ENCODE measurements at regions not wholly inside any gene's neighbourhood (a gene's known extent, or its start where the extent isn't known, plus 50 kb on each side); places are given as distances from the start of the nearest gene placed in this dataset.

DNA sequence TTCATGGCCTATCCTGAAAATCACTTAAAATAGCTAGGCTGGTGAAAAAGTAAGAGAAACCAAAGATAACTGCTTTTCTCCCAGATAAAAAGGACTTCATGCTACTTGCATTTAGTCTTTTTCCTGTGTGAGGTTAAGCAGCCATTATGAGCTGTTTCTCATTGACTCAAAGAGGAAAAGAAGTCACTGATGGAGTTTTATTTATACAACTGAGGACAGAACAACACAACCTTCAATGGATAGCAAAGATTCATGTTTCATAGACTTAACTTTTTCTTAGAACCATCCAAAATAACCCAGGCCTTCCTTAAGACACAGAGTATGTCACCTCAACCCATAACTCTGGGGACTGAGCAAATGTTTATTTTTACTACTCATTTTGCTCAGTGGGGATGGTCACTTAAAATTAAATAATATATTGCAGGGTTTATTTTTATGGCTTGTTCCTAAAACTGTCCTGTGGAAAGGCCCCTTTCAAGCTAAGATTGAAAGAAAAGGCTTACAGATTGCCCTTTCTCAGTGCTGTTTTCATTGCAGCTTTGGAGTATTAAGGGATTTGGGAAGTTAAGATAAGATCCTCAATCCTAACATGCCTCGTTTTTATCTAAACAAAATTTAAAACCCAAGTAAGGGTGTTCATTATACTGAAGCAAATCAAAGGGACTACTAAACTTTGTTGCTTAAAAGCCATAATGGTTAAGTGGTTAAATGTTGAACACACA, 252.6 kb upstream of the MAD2L1 start:
- Histone ChIP-seq H3K9me3 (no peaks in the 10 kb centered on the region), H3K4me2 (no peak overlapping the region), H3K4me1 (no peaks in the 10 kb centered on the region), H3K27ac (no peak overlapping the region), H3K4me3 (no peak overlapping the region)
- ChIA-PET POLR2A (no interaction called here), CTCF (no interaction called here)
- DNase-seq (ENCODE audit: low read depth in 1 of 2, low spot score in 1 of 2) (no peak), ATAC-seq (no peak), FAIRE-seq (no peak)
- TF ChIP-seq EHMT2 (IDR thresholded peaks at IDR 0.05; ENCODE audit: low read depth) (no peak), CHD4 (IDR thresholded peaks at IDR 0.05; ENCODE audit: borderline replicate concordance) (no peak), CBX2 (IDR thresholded peaks at IDR 0.05; ENCODE audit: borderline replicate concordance, low read depth) (no peak), KDM1A (IDR thresholded peaks at IDR 0.05; ENCODE audit: low read depth) (no peak), CBX8 (IDR thresholded peaks at IDR 0.05) (no peak)
- TF ChIP-seq, protein P1, sequence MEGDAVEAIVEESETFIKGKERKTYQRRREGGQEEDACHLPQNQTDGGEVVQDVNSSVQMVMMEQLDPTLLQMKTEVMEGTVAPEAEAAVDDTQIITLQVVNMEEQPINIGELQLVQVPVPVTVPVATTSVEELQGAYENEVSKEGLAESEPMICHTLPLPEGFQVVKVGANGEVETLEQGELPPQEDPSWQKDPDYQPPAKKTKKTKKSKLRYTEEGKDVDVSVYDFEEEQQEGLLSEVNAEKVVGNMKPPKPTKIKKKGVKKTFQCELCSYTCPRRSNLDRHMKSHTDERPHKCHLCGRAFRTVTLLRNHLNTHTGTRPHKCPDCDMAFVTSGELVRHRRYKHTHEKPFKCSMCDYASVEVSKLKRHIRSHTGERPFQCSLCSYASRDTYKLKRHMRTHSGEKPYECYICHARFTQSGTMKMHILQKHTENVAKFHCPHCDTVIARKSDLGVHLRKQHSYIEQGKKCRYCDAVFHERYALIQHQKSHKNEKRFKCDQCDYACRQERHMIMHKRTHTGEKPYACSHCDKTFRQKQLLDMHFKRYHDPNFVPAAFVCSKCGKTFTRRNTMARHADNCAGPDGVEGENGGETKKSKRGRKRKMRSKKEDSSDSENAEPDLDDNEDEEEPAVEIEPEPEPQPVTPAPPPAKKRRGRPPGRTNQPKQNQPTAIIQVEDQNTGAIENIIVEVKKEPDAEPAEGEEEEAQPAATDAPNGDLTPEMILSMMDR (IDR thresholded peaks at IDR 0.05), result no peak
- TF ChIP-seq, protein P2, sequence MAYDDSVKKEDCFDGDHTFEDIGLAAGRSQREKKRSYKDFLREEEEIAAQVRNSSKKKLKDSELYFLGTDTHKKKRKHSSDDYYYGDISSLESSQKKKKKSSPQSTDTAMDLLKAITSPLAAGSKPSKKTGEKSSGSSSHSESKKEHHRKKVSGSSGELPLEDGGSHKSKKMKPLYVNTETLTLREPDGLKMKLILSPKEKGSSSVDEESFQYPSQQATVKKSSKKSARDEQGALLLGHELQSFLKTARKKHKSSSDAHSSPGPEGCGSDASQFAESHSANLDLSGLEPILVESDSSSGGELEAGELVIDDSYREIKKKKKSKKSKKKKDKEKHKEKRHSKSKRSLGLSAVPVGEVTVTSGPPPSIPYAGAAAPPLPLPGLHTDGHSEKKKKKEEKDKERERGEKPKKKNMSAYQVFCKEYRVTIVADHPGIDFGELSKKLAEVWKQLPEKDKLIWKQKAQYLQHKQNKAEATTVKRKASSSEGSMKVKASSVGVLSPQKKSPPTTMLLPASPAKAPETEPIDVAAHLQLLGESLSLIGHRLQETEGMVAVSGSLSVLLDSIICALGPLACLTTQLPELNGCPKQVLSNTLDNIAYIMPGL (CRISPR knock-in tag; IDR thresholded peaks at IDR 0.05; ENCODE audit: borderline replicate concordance), result no peak
- WGBS (ENCODE audit: missing lambda C conversion rate), result 0% methylated on average over 1 of the region's 1 CpG

DNA sequence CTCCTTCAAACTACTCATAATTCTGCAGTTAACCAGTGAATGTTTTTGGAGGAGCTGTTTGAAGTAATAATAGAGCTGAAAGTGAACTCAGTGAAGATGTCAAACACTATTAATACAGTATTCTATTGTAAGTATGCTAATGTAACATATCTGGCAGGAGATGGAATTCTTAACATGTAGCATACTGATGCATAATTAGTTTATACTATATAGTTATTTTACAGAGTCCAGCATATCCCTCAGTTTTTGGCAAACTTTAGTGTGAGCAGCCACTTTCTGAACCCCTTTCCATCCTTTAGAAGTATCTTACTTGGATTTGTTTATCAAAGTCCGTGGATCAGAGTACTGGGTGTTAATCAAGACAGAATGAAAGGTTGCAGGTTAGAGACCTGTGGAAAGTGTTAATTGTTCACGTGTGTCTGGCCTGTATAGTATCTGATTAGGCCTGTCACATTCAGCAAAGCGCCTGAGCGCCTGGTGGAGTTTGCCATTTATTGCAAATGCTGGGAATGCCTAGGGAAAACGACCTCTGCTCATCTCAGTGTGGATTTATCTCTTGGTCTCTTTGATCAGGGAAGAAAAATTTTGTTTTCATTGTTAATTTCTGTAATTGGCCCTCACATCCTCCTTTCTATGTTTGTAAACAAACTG, 251.7 kb upstream of the MAD2L1 start:
- Histone ChIP-seq H3K4me3 (no peak overlapping the region), H3K4me2 (no peak overlapping the region), H3K9me3 (no peaks in the 10 kb centered on the region), H3K4me1 (no peaks in the 10 kb centered on the region), H3K27ac (no peak overlapping the region)
- ChIA-PET CTCF (no interaction called here), POLR2A (no interaction called here)
- TF ChIP-seq RCOR1 (IDR thresholded peaks at IDR 0.05; ENCODE audit: low read depth, low read length), result no peak
- TF ChIP-seq JUN (IDR thresholded peaks at IDR 0.05), result no peak
- TF ChIP-seq, protein P3, sequence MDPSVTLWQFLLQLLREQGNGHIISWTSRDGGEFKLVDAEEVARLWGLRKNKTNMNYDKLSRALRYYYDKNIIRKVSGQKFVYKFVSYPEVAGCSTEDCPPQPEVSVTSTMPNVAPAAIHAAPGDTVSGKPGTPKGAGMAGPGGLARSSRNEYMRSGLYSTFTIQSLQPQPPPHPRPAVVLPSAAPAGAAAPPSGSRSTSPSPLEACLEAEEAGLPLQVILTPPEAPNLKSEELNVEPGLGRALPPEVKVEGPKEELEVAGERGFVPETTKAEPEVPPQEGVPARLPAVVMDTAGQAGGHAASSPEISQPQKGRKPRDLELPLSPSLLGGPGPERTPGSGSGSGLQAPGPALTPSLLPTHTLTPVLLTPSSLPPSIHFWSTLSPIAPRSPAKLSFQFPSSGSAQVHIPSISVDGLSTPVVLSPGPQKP (IDR thresholded peaks at IDR 0.05; ENCODE audit: low read depth, low read length), result no peak
- no peak for TF ChIP-seq ZSCAN20 (CRISPR knock-in tag; IDR thresholded peaks at IDR 0.05)
- no peak for TF ChIP-seq NPAS2 (CRISPR knock-in tag; IDR thresholded peaks at IDR 0.05; ENCODE audit: borderline replicate concordance)
- TF ChIP-seq, protein P4, sequence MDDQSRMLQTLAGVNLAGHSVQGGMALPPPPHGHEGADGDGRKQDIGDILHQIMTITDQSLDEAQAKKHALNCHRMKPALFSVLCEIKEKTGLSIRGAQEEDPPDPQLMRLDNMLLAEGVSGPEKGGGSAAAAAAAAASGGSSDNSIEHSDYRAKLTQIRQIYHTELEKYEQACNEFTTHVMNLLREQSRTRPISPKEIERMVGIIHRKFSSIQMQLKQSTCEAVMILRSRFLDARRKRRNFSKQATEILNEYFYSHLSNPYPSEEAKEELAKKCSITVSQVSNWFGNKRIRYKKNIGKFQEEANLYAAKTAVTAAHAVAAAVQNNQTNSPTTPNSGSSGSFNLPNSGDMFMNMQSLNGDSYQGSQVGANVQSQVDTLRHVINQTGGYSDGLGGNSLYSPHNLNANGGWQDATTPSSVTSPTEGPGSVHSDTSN (IDR thresholded peaks at IDR 0.05), result no peak
- no peak for TF ChIP-seq NFE2L2 (conservative IDR thresholded peaks at IDR 0.05; ENCODE audit: low read length)
- TF ChIP-seq CBX8 (IDR thresholded peaks at IDR 0.05), result no peak
- TF ChIP-seq, protein P2 (CRISPR knock-in tag; IDR thresholded peaks at IDR 0.05; ENCODE audit: borderline replicate concordance), result no peak
- TF ChIP-seq KDM1A (IDR thresholded peaks at IDR 0.05; ENCODE audit: low read depth), result no peak
- TF ChIP-seq ESRRA (IDR thresholded peaks at IDR 0.05; ENCODE audit: borderline replicate concordance, low read length), result no peak
- TF ChIP-seq SMC3 (IDR thresholded peaks at IDR 0.05), result no peak
- no peak for TF ChIP-seq MAZ (IDR thresholded peaks at IDR 0.05; ENCODE audit: borderline replicate concordance, low read depth, low read length)
- WGBS (ENCODE audit: missing lambda C conversion rate), result 37% methylated on average over 5 of the region's 5 CpGs
- DNase-seq (ENCODE audit: low read depth in 1 of 2, low spot score in 1 of 2) (no peak), FAIRE-seq (no peak), ATAC-seq (no peak)

Measured in A549 (cell line).